HG02759 (cell line): ENCODE measurements at regions not wholly inside any gene's neighbourhood (a gene's known extent, or its start where the extent isn't known, plus 50 kb on each side); places are given as distances from the start of the nearest gene placed in this dataset.

ENCODE experiments used
- ATAC-seq: cut with Tn5 transposase; IDR thresholded peaks from one replicate; pipeline ENCODE4 v1.9.1; 2021; ENCODE audit warnings: mild to moderate bottlenecking, moderate library complexity; ENCODE audit not compliant: unreplicated experiment

DNA sequence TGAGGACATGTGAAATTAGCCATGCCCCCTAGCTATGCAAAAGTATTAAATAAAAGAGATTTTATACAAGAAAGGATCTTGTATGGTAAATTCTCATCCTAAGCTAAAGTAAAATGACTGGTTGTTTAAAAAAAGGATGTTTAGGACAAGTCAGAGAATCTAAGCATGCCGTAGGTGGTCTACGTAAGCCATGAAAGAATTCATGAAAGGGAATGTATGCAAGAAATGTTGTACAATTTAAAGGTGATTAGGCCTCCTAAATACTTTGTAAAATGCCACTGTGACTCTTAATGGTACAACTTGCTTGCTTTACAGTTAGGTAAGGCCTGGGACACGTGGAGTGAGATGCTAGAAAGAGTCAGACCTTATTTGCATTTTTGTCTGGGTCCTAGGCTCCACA lies 209.0 kb downstream of the EFHB start:
- ATAC-seq = no peak

DNA sequence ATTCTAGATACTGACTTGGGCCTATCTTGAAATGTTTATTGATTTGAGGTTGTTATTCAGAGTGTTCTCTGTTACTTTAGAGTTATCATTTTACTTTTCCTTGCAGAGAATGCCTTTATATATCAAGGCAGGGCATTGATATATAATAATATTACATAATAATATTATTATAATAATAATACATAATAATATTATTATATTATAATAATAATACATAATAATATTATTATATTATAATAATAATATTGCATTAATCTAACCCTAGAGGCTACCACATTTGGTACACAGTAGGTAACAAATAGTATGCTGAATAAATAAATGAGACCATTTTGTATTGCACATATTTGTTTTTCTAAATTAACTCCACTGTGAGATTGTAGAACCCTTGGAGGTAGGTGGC lies 216.3 kb downstream of the EFHB start:
- ATAC-seq = no peak

DNA sequence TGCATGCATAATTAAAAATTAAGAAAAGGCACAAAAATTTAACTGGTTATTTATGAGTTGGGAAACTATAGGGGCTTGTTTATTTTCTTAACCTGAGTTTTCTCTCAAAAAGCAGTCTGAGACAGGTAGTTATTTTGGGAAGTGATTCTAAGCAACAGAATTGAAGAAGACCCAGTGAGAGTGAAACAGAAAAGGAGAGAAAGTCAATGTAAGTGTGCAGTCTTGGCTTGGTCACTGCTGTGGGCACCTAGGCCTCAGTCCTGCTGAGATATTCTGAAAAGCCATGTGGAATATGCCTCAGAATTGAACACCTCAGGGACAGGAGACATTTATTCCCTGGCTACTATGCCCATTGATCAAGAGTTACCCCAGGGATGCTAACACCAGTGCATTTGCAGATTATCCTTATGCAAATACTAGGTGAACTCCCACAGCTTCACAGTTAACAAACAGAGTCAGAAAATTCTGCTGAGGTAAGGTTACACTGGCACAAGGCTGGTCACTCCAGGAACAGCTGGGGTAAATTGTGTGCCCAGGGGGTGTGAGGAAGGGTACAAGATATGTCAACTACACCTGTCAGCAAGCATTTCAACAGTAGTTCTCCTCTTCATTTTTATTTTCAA lies 222.7 kb downstream of the EFHB start:
- no peak for ATAC-seq

DNA sequence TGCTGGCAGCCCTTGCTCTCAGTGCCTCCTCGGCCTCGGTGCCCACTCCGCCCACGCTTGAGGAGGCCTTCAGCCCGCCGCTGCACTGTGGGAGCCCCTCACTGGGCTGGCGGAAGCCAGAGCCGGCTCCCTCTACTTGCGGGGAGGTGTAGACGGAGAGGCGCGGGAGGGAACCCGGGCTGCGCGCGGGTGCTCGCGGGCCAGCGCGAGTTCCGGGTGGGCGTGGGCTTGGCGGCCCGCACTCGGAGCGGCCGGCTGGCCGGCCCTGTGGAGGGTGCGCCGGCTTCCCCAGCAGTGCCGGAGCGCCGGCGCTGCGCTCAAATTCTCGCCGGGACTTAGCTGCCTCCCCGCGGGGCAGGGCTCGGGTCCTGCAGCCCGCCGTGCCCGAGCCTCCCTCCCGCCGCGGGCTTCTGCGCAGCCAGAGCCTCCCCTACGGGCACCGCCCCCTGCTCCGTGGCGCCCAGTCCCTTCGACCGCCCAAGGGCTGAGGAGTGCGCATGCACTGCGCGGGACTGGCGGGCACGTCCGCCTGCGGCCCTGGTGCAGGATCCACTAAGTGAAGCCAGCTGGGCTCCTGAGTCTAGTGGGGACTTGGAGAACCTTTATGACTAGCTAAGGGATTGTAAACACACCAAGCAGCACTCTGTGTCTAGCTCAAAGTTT lies 231.5 kb downstream of the EFHB start:
- ATAC-seq = no peak

DNA sequence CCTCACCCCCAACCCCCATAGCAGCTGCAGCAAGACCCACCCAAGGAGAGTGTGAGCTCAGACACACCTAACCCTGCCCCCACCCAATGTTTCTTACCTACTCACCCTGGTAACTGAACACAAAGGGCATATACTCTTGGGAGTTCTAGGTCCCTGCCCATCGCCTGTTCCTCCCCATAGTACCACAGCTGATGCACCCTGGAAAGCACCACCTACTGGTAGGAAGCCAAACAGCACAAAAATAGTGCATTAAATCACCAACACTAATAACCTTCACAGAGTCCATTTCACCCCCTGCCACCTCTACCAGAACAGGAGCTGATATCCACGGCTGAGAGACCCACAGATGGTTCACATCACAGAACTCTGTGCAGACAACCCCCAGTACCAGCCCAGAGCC lies 245.2 kb downstream of the EFHB start:
- ATAC-seq = peak; percentile 78

DNA sequence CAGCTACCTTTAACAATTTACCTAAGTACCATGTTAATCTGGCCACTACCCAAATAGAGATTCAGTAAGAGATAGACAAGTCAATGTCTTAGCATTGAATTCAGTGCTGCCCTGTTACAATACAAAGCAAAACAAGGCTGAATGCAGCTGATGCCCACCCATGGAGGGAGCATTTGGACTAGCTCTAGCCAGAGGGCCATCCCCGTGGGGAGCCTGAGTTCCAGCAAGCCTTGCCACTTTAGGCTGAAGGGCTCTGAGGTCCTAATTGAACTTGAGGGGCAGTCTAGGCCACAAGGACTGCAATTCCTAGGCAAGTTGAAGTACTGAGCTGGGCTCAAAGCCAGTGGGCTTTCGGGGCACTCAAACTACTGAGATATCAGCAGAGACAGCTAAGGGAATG lies 265.9 kb downstream of the EFHB start:
- ATAC-seq = no peak

DNA sequence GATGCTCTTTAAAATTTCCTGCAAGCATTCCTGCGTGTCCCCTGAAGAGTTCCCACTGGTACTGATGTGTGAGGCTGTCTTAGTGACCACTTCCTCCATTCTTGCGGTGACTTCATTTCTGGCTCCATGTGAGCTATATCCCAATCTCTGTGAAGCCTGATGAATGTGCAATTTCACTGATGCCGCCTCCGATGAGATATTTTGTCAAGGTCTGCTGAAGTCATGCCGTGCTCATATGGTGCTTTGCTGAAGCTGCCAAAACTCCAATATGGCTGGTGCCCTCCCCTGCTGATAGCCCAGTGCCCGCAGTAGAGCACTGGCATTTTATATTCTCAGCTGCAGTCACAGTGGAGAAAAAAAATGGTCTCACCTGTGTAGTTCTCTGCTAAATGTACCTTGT lies 271.5 kb downstream of the EFHB start:
- no peak for ATAC-seq

DNA sequence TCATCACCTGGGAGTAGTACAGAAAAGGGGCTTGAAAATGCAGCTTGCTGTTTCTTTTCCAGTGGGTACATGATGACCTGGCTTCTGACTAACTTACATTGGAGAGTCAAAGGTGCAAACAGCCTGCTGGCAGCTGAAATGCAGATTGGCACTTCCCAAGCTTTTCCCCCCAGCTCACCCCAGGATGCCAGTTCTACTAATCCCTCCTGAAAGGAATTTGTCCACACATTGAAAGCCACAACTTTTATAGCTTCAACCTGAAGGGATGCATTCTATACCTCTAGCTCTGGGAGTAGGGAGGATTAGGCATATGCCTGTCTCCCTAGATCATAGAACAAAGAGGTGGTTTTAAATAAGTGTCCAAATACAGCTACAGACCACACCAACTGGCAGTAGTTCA lies 281.7 kb downstream of the EFHB start:
- no peak for ATAC-seq

DNA sequence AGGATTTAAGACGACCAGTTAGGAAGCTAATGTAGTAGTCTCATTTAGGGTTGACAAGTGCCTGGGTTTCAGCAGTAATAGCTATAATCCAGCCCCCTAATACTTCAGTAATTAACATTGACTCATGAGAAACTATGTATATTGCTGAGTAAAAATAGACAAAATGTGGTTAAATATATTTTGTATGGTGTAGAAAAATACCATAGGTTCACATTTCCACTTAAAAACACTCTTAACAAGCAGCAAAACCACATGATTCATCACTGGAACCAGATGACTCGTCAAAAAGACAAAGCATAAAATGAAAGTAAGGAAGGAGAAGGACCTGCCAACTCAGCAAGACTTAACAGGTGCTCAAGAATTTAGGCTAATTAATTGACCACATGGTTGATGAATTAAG lies 288.9 kb downstream of the EFHB start:
- ATAC-seq = peak; percentile 59

DNA sequence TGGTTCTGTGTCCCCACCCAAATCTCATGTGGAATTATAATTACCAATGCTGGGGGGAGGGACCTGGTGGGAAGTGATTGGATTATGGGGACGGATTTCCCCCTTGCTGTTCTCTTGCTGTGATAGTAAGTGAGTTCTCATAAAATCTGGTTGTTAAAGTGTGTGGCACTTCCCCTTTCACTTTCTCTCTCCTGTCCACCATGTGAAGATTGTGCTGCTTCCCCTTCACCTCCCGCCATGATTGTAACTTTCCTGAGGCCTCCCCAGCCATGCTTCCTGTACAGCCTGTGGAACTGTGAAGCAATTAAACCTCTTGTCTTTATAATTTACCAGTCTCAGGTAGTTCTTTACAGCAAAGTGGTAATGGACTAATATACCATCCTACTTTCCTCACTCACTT lies 289.6 kb downstream of the EFHB start:
- ATAC-seq = no peak

DNA sequence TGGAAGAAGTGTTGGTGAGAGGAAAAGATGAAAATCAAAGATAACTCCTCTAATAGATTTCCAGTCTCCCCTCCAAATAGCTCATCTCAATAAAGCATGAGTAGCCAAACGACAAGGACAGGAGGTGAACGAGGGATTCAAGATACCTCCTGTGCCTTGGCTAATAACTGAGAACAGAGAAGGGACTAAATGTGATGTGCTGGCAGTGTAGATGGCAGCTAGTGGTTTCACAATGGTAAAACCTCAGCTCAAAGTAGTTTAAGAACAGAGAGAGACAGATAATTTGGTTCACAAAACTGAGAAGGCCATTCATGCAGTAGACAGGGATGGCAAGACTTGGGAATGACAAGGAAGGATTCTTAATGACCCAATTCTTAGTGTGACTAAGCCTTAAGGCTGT lies 292.6 kb downstream of the EFHB start:
- ATAC-seq = no peak

DNA sequence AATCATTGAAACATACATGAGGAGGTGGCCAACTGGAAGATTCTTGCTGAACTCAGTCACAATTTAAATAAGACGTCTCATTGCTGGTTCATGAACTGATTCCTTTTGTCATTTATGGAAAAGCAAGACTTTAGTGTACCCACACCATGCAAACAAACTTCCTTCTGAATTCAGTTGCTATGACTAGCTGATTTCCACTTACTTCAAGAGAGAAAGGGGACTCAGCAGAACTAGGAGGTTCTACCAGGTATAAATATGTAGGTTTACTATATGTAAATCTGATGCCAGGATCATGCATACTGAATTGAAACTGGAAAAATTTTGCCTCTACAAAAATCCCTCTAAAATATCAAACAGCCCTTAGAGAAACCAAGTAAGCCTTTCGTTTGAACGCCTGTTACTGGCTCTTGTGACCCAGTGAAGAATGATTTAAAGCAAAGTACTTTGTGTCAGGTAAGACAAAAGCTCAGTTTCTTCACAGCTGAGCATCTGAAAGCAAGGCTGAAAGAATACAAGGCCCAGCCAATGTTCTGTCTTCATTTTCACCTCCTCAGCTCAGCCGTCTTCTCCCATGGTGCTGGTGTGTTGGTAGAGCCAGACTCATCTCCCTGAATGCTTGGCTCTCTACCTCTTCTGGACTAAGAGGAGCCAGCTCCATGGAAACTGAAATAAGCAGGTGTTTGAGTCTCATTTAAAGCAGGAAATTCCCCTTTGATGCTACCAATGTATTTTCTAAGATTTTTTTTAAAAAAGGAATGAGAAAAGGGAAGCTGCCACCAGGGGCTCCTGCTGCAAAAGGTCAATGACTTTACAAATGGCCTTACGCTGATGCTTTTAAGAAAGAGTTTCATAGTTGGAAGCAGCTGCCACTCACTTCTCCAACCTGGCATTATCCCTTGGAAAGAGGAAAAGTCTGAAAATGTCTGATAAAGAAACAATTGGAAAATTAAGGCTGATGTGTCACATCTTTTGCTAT lies 301.6 kb downstream of the EFHB start:
- ATAC-seq = no peak

DNA sequence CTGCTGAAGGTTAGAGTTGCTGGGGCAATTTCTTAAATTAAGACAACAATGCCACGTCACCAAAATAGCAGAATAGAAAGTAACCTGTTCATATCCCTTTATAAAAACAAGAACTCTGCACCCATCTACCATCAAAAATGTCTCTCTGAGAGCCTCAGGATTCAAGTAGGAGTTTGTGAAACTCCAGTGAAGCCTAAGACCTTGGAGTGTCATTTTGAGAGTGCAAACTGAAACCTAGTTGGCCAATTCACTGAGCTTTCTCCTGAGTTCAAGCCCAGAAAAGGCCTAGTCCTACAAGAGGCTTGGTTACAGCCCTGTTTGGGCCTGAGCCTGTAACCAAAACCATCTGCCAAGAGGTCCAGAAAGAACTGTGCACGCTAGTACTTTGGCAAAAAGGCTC lies 335.1 kb downstream of the EFHB start:
- ATAC-seq = peak; percentile 78

DNA sequence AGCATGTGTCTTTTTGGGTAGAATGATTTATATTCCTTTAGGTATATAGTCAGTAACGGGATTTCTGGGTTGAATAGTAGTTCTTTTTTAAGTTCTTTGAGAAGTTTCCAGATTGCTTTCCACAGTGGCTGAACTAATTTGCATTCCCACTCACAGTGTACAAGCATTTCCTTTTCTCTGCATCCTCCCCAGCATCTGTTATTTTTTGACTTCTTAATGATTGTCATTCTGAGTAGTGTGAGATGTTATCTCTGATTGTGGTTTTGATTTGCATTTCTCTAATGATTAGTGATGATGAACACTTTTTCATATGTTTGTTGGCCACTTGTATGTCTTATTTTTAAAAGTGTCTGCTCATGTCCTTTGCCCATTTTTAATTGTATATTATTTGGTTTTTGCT lies 337.6 kb downstream of the EFHB start:
- ATAC-seq = peak; percentile 65

DNA sequence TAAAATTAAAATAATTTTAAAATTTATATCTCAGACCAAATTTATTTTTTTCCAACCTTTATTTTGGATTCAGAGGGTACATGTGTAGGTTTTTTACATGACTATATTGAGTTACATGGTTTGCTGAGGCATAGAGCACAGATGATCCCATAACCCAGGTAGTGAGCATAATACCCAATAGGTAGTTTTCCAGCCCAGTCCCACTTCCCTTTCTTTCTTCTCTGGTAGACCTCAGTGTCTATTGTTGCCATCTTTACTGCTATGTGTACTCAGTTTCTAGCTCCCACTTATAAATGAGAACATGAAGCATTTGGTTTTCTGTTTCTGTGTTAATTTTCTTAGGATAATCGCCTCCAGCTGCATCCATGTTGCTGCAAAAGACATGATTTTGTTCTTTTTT lies 338.1 kb downstream of the EFHB start:
- ATAC-seq = peak; percentile 2
